ENCODE measurements at regions not wholly inside any gene's neighbourhood (a gene's known extent, or its start where the extent isn't known, plus 50 kb on each side); places are given as distances from the start of the nearest gene placed in this dataset.
A peak's percentile ranks its signal among the peaks of the same experiment; 100 is the strongest.
"Not testable (repeated sequence)": the region's sequence is repeated elsewhere in the genome, so short reads cannot be mapped to it uniquely, and the experiment has no call there.

DNA sequence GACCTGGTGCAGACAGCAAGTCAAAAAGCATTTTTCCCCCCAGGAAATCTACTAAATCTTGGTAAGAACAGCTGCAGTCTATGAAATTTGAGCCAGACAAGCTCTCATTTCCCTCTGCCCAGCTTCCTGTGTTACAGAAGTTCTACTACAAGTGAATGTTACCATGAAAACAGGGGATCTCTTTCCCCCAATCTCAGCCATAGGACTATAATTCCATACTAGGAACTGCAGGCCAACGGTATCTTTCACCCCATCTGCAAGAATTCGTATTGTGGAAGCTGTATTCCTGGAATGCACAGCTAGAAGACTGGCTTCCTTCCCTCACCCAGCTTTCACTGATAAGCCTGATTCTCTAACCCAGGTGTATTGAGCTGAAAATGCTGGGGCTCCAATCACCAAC is 1655.4 kb downstream of the BRINP3 start:
- no peak for DNase-seq

- no peak for DNase-seq
Measured at GRCh38 chr1:188825471-188825870, 1652.2 kb downstream of the BRINP3 start.

GRCh38 chr1:188826800-188827199 is 1650.9 kb downstream of the BRINP3 start:
- DNase-seq, result no peak

- no peak for DNase-seq
Measured at GRCh38 chr1:188827400-188827799, 1650.3 kb downstream of the BRINP3 start.

- not testable (repeated sequence) for DNase-seq
Measured at GRCh38 chr1:188841111-188841696, 1636.5 kb downstream of the BRINP3 start.

DNA sequence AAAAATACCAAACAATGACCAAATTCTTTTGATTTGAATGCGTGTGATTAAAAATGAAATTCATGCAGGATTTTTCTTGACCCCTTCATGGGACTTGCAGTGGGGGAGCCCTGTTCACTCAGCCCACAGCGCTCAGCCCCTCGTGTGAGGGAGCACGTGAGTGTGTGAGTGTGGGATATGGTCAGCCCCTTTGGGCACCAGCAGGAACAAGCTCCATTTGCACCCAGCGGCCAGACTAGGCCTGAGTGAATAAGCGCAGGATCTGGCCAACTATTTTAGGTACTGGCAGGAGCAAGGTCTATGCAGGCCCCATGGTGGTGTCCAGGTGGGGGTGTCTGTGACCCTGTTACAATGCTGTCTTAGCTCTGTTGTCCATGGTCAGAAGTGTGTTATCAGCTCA is 1631.2 kb downstream of the BRINP3 start:
- no peak for DNase-seq

- DNase-seq, result no peak
Measured at GRCh38 chr1:188857526-188858087, 1620.1 kb downstream of the BRINP3 start.

DNA sequence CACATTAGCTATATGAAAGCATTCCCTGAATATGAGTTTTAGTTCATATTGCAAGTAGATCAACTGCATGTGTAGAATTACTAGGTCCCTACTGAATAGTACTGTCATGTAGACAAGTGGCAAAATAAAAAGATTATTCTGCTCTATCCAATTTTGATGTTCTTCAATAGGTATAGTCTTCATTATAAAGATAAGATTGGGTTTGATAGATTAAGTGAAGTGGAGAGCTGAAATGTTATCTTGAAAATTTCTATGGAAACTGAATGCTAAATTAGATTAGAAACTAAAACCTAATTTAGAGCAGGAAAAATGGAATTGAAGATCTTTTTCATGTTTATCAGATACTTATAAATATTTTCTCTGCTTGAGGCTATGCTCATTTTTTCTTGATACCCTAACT is 1610.0 kb downstream of the BRINP3 start:
- DNase-seq, result no peak

- no peak for DNase-seq
Measured at GRCh38 chr1:188871164-188871563, 1606.5 kb downstream of the BRINP3 start.

DNA sequence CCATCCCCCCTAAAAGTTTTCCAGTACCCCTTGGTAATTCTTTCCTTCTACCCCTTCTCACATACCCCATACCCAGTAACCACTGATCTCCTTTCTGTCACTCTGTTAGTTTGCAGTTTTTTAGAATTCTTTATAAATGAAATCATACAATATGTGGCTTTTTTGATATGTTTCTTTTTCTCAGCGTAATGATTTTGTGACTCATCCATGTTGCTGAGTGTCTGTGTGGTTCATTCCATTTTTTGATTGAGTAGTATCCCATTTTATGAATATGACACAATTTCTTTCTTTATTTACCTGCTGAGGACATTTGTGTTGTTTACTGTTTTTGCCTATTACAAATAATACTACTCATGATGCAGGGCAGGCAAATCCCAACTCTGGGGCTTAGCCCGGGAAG is 1605.3 kb downstream of the BRINP3 start:
- no peak for DNase-seq

DNA sequence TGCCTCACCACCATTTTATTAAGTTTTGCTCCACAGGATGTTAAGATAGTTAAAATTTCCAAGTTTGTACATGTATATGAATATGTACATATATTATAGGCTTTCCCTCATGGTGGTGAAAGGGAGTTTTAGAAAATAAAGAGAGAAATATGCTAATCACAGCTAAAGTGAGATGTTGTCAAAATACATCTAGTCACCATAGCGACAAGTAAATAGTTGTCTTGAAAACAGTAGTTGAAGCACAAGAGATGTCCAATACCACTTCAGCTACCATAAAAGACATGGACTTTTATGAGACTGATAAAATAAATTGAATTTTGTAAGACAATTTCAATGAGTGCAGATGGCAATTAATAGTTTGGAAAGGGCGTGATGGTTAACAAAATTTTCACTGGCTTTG is 1600.0 kb downstream of the BRINP3 start:
- peak; percentile 47 for DNase-seq

GRCh38 chr1:188888386-188888785 is 1589.3 kb downstream of the BRINP3 start:
- no peak for DNase-seq

GRCh38 chr1:188889166-188889565 is 1588.5 kb downstream of the BRINP3 start:
- no peak for DNase-seq

DNA sequence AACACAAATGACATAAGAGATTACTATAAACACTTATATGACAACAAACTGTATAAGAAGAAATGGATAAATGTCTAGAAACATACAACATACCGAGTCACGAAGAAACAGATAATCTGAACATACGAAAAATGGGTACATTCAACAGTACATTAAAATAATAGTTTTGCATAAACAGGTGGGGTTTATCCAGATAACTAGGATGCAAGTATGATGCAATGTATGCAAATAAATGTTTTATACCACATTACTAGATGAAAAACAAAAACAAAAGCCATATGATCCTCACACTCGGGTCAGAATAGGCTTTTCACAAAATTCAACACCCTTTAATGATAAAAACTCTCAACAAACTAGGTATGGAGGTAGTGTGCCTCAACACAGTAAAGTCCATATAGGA is 1585.7 kb downstream of the BRINP3 start:
- no peak for DNase-seq

- no peak for DNase-seq
Measured at GRCh38 chr1:188895611-188896010, 1582.1 kb downstream of the BRINP3 start.

DNA sequence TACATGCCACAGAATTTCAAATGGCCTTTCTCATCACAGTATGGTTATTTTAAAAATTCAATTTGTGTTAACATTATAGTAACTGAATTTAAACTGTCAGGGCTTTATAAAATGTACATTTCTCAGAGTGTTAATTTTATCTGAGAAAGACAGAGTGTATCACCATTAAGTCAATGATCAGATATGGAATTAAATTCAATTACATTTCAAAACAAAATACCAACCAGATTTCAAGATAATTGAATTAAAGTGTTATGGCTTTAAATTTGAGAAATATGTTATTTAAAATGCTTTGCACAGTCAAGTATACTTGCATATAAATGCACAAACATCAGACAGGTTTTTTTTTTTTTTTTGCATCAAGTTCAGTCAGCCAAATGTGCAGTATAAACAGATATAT is 1574.4 kb downstream of the BRINP3 start:
- DNase-seq, result no peak

DNA sequence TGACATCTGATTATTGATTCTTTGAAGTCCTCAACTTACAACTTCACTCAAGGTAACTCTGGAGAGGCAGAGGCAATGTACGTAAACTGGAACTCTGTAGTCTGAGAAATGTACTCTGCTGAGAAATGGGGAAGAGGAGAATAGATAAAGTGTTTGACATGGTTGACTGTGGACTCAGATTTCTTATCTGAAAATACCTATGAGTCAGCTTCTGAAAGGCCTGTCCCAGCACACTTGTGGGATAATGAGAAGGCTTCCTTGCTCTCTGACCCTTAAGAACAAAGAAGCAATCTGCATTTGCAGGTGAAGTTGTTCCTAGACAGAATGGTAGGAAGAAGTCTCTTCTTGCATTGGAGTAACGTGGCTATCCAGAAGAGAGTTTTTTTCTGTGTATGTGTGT is 1573.5 kb downstream of the BRINP3 start:
- DNase-seq, result no peak

DNA sequence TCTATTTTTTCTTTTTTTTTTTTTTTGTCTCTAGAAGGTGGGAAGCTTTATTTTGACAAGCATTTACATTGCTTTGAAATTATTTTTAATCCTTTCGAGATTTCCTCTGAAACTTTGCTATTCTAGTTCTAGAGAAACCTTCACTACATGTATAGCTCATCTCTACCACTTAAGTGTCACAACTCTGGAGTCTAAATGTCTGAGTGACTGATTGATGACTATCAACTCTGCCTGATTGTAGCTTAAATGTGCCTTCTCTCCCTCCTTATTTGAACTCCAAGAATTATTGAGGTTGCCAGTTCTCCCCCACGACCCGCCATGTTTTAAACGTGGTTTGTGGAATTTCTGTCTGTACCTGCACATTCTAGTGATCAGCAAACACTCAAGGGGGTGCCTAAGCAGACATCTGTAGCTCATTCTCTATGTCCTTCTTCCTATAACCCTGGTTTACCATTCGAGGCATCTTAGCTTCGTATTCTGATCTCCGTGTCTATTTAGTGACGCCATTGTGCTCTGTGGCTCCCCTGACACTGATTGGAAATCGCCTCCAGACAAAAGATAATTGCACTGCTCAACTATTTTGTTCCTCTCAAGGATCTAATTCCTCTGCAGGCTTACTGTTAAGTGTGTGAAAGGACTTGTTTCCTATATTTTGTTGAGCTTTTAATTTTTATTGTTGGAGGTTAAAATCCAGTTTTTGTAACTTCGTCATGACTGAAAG is 1570.6 kb downstream of the BRINP3 start:
- no peak for DNase-seq

DNA sequence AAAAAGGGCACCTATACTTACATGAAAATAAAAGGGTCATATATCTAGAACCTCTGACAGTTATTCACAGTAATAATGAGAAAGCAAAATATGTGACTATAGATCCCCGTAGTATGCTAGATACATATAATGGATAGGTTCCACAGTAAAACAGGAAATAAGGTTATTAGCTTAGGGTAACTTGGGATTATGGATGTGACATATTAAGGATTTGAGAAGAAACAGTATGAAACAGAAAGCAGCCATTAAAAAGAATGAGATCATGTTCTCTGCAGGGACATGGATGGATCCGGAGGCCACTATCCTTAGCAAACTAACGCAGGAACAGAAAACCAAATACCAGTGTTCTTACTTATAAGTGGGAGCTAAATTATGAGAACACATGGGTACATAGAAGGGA is 1547.3 kb downstream of the BRINP3 start:
- no peak for DNase-seq

DNA sequence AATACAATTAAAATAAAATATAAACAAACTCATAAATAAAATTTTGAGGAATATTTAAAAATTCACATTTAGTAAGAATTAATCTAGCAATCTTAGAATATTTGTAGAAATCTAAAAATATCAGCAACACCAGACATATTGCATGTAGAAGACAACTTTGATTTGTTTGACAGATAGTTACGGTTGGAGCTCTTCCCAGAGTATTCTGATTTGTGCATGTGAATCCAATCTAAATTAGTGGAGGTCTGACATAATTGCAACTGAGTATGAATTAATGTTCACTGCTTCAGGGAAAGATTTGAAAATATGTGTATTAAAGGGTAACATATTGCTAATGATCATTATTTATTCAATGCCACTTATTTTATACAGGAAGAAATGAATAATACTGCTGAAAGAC is 1546.2 kb downstream of the BRINP3 start:
- no peak for DNase-seq

DNA sequence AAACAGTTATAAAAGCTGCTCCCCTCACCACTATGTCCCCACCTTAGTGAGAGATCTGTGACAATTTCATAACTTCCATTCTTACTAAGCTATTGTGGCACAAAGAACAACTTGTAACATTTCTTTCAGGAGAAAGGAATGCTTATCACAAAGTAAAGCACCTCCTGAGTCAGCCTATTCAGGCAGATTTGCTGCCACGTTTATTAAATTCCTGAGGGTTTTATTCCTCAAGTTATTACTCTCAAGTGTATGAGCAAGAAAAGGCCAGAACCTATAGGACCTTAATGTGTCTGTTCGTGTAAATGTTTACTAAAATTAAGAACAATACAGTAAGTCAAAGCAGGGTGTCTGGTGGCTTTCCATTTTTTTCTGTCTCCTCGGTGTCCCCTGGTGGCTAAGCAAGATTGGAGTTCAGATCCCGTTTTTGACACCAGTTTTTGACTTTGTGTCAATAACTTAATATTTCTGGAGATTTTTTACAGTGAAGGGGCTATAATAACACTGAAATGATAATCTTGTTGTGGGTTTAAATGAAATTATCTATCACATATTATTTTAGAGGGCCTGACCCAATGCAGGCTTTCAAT is 1539.6 kb downstream of the BRINP3 start:
- no peak for DNase-seq

- no peak for DNase-seq
Measured at GRCh38 chr1:188941986-188942385, 1535.7 kb downstream of the BRINP3 start.

GRCh38 chr1:188949701-188950100 is 1528.0 kb downstream of the BRINP3 start:
- no peak for DNase-seq

- DNase-seq, result no peak
Measured at GRCh38 chr1:188958461-188959115, 1519.1 kb downstream of the BRINP3 start.
